NT2/D1 (cell line): ENCODE measurements at regions not wholly inside any gene's neighbourhood (a gene's known extent, or its start where the extent isn't known, plus 50 kb on each side); places are given as distances from the start of the nearest gene placed in this dataset.

Experiments used
- DNase-seq: peaks from one replicate; pipeline ENCODE4 v3.0.0-alpha.2; 2011; ENCODE audit warnings: low read depth, low spot score
- H3K27me3 ChIP-seq: 2 replicates; pipeline ENCODE4 v1.6.0; 2011; ENCODE audit warnings: mild to moderate bottlenecking; ENCODE audit not compliant: insufficient read length, insufficient read depth
- H3K36me3 ChIP-seq: 2 replicates; pipeline ENCODE4 v1.6.1; 2011; ENCODE audit warnings: mild to moderate bottlenecking, low read length, mixed read lengths; ENCODE audit not compliant: insufficient read depth, insufficient read length
- H3K4me1 ChIP-seq: 2 replicates; pipeline ENCODE4 v1.5.1; 2011; ENCODE audit not compliant: insufficient read depth, insufficient read length
- H3K4me3 ChIP-seq: 2 replicates; pipeline ENCODE4 v1.5.1; 2011; ENCODE audit warnings: low read depth; ENCODE audit not compliant: insufficient read length
- H3K9ac ChIP-seq: 2 replicates; pipeline ENCODE4 v1.6.0; 2011; ENCODE audit warnings: low read depth; ENCODE audit not compliant: insufficient read length
- H3K9me3 ChIP-seq: 2 replicates; pipeline ENCODE4 v1.5.1; 2011; ENCODE audit warnings: mild to moderate bottlenecking, low read length; ENCODE audit not compliant: insufficient read depth
- SUZ12 ChIP-seq: IDR thresholded peaks from 2 replicates; pipeline ENCODE4 v1.6.1; 2011; ENCODE audit not compliant: insufficient read length, insufficient read depth; ENCODE audit errors: extremely low read depth
- YY1 ChIP-seq: IDR thresholded peaks from 2 replicates; pipeline ENCODE4 v1.6.1; 2011; ENCODE audit not compliant: insufficient read length, insufficient read depth
- ZNF274 ChIP-seq: IDR thresholded peaks from 2 replicates; pipeline ENCODE4 v1.6.1; 2011; ENCODE audit warnings: mild to moderate bottlenecking, low read depth, low read length

DNA sequence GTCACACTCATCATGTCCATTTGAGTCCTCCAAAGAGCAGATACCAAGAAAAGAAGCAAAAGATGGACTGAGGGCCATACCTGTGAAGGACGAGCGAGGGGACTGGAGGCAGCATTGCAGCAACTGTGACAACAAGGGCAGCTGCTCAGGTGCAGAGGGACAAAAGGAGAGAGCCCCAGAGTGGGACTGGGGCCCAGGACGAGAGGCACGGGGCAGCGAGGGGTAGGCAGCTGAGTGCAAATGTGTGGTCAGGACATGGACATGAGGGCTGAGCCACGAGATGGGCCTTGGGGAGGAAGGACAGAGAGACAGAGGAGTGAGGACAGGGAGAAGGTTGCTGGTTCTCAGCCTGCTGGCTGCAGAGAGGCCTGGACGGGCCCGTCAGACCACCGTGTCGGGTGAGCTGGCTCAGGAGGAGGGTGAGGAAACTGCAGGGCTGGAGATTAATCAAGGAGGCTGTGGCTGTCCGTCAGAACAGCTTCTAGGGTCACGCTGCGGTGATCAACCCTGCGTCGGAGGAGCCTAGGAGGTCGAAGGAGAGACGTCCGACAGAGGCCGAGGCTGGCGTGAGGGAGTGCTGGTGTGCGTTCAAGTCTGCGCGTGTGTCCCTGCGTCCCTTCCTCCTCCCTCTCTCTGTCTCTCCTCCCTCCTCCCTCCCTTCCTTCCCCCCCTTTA is 206.8 kb upstream of the HDAC4 start:
- H3K9me3 ChIP-seq, result no peaks in the 10 kb centered on the region
- no peak for DNase-seq
- no peak overlapping the region for H3K4me3 ChIP-seq
- no peak for TF ChIP-seq YY1
- no peak for TF ChIP-seq ZNF274
- no peak for TF ChIP-seq SUZ12
- H3K27me3 ChIP-seq, result peaks cover under 1% of the 10 kb centered on the region
- H3K9ac ChIP-seq, result no peak overlapping the region
- H3K4me1 ChIP-seq, result peaks cover 12% of the 10 kb centered on the region
- H3K36me3 ChIP-seq, result no peaks in the 10 kb centered on the region

- Histone ChIP-seq H3K36me3 (no peaks in the 10 kb centered on the region), H3K4me3 (no peak overlapping the region), H3K9ac (no peak overlapping the region), H3K27me3 (peaks cover 4% of the 10 kb centered on the region), H3K4me1 (peaks cover 20% of the 10 kb centered on the region), H3K9me3 (no peaks in the 10 kb centered on the region)
- TF ChIP-seq YY1 (no peak), ZNF274 (no peak), SUZ12 (no peak)
- DNase-seq, result no peak
These were observed 206.1 kb upstream of the HDAC4 start for GRCh38 chr2:239606741-239607516.

DNA sequence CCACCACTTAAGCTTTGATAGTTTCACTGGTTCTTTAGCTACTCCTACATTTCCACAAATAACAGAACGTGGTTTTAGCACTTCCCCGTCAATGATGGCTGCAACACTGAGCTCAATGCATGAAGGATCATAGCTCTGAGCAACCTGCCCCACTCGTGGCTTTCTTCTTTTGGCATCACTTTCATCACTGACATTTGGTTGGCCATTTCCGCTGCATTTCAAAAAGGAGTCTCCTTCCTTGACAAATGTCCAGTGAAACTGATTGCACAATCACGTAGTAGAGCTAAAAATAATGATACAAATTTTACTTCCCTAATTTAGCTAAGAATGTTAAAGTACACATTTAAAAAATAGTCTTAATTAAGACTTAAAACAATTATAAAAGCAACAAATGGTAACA is 205.2 kb upstream of the HDAC4 start:
- Histone ChIP-seq H3K4me1 (peaks cover 21% of the 10 kb centered on the region), H3K9me3 (no peaks in the 10 kb centered on the region), H3K4me3 (no peak overlapping the region), H3K9ac (no peak overlapping the region), H3K27me3 (peaks cover 4% of the 10 kb centered on the region), H3K36me3 (no peaks in the 10 kb centered on the region)
- TF ChIP-seq YY1, result no peak
- TF ChIP-seq ZNF274, result no peak
- no peak for TF ChIP-seq SUZ12
- DNase-seq, result no peak

DNA sequence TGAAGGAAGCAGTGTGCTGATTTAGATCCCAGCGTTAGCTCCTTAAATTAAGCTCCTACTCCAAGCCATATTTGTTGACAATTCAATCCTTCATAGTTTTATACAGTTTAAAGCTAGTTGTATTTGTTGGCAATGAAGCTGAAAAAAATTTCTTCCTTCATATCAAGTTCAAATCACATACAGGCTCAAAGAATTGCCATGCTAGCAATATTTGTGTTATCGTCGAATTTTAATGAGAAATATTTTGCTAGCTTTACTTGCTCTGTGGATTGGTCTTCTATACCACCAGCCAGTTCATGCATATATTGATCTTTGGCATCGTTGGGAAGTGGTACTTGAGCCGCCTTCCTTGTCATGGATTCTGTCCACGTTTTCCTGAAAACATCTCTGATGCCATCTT is 204.6 kb upstream of the HDAC4 start:
- Histone ChIP-seq H3K9ac (no peak overlapping the region), H3K4me1 (peaks cover 21% of the 10 kb centered on the region), H3K9me3 (no peaks in the 10 kb centered on the region), H3K36me3 (no peaks in the 10 kb centered on the region), H3K27me3 (peaks cover 4% of the 10 kb centered on the region), H3K4me3 (no peak overlapping the region)
- no peak for DNase-seq
- TF ChIP-seq SUZ12, result no peak
- TF ChIP-seq ZNF274, result no peak
- TF ChIP-seq YY1, result no peak

- no peaks in the 10 kb centered on the region for H3K36me3 ChIP-seq
- H3K27me3 ChIP-seq, result peaks cover 4% of the 10 kb centered on the region
- DNase-seq, result no peak
- H3K4me3 ChIP-seq, result no peak overlapping the region
- peaks cover 21% of the 10 kb centered on the region for H3K4me1 ChIP-seq
- TF ChIP-seq SUZ12 (no peak), ZNF274 (no peak), YY1 (no peak)
- no peak overlapping the region for H3K9ac ChIP-seq
- H3K9me3 ChIP-seq, result no peaks in the 10 kb centered on the region
These were observed 204.0 kb upstream of the HDAC4 start for GRCh38 chr2:239604861-239605260.

DNA sequence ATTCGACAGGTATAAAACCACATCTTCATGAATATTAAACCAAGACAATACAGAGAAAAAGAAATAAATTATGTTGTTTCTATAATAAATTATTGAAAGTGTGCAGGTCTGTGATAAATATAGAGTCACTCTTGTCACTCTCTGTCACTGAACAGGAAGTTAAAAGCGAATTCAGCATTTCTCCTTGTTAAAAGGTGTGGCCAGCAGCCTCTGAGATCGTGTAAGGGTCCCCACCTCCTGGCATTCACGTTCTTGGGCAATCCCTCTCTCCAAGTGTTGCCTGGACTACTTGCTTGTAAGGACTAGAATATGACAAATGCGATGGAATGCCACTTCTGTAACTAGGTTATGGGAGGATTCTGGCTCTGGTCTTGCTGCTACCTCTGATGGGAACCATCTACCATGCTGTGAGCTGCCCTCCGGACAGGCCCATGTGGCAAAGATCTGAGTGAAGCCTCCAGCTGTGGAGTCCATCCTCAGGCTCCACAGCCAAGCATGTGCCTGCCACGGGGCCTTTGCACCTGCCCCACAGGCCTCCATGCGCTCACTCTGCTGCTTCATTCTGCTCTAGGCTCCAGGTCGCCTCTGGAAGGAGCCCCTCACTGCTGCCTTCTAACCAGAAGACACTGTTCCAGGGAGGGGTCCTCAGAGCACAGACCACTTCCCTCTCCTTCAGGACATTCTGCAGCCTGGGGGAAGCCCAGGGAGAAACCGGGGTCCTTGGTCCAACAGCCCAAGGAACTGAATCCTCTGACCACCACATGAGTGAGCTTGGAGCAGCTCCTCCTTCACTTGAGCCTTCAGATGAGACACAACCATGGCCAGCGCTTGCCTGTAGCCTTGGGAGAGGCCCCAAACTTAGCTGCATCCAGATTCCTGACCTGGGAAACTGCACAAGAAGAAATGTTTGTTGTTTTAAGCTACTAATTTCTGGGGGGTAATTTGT is 202.9 kb upstream of the HDAC4 start:
- H3K36me3 ChIP-seq, result no peaks in the 10 kb centered on the region
- H3K4me1 ChIP-seq, result peaks cover 21% of the 10 kb centered on the region
- DNase-seq, result no peak
- no peak overlapping the region for H3K9ac ChIP-seq
- H3K9me3 ChIP-seq, result no peaks in the 10 kb centered on the region
- no peak overlapping the region for H3K4me3 ChIP-seq
- H3K27me3 ChIP-seq, result peaks cover 4% of the 10 kb centered on the region
- TF ChIP-seq ZNF274 (no peak), YY1 (no peak), SUZ12 (no peak)
